GM19328 (cell line): ENCODE measurements at regions not wholly inside any gene's neighbourhood (a gene's known extent, or its start where the extent isn't known, plus 50 kb on each side); places are given as distances from the start of the nearest gene placed in this dataset.
"Not testable (repeated sequence)": the region's sequence is repeated elsewhere in the genome, so short reads cannot be mapped to it uniquely, and the experiment has no call there.

ENCODE experiments used
- ATAC-seq: cut with Tn5 transposase; IDR thresholded peaks from one replicate; pipeline ENCODE4 v1.9.1; 2021; ENCODE audit warnings: mild to moderate bottlenecking, moderate library complexity; ENCODE audit not compliant: unreplicated experiment

DNA sequence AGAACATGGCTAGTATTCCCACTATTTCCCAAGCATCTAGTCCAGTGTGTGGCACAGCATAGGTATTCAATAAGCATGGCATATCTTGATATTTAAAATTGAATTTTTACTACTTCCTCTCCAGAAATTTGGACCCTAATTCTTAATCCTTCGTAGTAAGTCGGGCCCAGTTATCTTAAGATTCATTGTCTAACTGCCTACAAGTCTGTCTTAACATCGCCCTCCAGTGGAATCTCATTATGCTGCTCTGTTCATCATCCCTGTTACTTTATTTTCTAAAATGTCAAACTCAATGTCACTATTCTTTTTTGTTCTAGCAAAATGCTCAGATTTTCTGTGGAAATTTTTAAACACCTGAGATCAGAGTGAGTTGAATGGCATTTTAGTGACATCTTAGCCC lies 606.2 kb downstream of the KLHL13 start:
- no peak for ATAC-seq

DNA sequence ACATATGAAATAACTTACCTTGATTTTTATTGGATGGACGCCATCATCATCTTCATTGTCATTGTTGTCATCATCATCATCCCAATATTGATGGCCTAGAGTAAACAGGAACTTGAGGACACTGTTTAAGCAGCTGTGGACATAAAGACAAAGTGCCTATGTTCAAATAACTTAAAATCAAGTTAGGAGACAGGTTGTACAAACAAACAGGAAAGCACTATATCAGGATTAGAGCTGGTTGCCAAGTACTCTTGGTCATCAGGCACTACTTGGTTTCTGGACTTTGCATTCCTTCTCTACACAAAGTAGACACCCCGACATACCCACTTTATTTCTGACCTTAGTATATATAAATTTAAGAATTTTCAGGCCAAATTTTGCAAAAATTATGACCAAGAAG lies 608.6 kb downstream of the KLHL13 start:
- no peak for ATAC-seq

DNA sequence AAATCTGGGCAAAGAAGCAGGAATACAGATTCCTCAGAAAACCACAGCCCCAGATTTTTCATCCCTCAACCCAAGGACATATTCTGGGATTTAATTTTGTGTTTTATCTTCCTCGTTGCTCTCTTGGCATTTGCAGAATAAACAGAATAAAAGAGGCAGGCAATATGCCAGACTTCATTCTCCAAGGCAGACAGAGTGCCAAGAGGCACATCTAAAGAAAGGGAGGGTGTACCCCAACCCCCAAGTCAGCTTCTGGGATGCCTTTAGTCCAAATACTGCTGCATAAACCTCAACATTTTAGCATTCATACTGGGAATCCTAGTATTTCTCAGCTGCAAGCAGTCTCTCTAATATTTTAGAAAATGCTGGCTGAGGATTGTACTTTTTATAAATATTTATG lies 629.2 kb downstream of the KLHL13 start:
- ATAC-seq = no peak

DNA sequence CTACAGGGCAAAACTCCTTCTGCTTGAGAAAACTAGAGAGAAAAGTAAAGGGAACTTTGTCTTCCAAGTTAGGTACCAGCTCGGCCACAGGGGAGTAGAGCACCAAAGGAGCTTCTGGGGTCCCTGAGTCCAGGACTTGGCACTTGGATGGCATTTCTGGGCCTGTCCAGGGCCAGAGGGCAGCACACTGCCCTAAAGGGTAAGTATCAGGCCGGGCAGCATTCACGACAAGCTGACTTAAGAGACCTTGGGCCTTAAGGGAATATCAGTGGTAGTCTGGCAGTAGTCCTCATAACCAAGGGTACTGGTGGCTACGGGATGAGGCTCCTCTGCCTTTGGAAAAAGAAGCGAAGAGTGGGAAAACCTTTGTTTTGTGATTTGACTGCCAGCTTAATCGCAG lies 632.7 kb downstream of the KLHL13 start:
- ATAC-seq = no peak

DNA sequence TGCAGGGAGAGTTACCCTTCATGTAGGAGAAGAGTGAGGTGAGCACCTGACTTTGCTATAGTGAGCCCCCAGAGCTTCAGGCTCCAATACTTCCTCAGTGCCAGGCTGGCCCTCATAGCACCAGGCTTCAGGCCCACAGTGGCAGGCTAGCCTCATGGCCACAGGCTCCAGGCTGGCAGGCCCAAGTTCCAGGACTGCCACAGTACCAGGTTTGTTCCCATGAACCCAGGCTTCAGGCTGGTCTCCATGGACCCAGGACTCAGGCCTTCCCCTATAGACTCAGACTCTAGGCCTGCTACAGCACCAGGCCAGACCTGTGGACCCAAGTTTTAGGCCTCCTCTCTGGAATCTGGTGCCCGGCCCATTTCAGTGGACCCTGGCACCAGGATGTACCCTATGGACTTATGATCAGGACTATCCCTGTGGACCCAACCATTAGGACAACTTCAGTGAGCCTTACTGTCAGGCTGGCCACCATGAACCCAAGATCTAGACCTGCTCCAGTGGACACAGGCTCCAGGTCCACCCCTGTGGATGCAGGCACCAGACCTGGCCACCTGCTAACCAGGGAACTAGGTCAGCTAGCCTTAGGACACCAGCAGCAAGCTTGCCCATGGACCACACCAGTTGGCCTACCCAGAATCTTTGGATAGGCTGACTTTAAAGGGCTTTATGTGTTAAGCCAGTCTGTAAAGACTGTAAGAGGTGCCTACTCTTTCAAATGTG lies 658.2 kb downstream of the KLHL13 start:
- ATAC-seq = no peak

DNA sequence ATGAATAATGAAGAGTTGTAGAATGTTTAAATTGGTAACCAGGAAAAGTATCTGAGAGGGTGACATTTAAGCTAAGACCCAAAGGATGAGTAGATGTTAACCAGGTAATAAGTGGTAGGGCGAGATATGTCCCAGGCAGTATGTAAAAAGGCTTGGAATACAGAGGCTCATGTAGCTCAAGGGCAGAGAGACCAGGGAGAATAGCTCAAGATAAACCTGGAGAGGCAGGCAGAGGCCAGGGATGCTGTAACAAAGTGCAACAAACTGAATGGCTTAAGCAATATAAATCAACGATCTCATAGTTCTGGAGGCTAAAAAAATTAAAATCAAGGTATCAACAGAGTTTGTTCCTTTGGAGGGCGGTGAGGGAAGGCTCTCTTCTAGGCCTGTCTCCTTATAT lies 660.8 kb downstream of the KLHL13 start:
- ATAC-seq = no peak

DNA sequence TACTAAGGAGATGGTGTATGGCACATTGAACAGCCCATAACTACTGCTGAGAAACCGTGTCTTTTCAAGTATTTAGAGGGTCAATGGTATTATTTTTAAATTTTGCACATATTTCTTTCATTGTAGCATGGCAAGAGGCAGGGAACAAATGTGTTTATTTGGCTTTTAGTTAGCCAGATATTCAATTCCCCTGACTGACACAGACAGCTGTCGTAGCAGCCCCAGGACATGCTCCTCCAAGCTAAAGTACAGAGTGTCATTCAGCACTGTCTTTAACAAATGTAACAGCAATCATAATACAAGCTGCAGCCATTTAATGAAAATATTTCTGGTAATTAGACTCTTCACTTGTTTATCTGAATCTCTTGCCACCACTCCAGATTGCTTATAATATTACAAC lies 687.1 kb downstream of the KLHL13 start:
- ATAC-seq = no peak

DNA sequence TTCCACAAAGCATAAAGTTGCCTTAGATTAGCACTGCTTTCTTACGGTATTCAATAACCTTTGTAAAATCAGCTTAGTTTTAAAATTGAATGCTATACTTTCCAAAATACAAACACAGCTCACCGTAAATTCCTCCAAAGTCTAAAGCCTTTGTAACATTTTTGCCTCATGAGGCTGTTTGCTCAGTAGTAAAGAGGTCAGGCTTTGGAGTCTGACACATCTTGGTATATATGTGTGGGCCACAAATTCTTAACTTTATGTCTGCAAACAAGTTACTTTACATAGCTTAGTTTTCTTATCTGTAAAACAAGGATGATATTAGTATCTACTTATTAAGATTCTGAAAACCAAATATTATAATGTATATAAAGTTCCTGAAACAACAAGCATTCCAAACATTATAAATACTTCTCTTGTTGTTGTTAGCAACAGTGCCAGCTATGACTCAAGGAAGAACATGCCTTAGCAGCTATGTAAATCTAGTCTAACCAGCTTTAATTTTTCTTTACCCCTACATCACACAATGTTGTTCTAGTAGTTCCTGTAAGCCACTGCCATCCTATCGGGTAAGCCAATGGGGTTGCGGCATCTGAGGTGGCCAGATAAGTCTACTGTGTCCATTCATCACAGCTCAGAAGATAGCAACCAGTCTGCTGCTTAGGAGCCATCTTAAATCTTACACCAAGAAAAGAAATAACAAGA lies 709.0 kb downstream of the KLHL13 start:
- ATAC-seq = no peak

DNA sequence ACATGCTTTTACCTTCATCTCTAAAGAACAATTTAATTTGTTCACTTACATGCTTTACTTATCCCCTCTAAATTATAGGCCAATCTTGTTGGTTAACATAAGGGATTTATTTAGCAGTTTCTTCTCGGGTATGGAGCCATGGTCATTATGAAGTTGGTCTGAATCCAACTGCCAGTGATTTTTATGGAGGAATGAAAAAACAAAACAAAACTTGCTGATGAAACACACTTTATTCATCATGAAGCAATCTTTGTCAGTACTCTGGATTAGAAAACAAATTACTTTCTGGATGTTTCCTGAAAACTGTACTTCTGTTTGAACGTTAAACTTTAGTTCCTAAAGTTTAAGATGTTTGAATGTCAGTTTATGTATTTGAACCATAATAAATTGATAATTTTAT lies 715.8 kb downstream of the KLHL13 start:
- ATAC-seq = no peak

DNA sequence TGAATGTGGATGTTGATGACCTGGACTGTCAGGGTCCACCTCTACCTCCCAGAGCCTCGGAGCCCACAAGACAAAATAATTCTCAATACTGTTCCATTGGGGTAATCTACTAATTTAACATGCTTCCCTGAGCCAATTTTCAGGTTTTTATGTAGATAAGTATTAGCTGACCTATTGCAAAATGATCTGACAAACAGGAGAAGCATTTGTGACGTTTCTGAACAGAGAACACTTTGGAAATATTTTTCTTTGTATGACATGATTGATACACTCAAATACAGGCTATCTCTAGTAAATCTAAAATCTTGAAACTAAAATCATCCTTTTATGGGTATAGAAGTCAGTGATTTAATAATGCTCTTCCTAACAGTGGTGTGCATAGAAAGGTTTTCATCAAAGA lies 716.6 kb downstream of the KLHL13 start:
- ATAC-seq = no peak

DNA sequence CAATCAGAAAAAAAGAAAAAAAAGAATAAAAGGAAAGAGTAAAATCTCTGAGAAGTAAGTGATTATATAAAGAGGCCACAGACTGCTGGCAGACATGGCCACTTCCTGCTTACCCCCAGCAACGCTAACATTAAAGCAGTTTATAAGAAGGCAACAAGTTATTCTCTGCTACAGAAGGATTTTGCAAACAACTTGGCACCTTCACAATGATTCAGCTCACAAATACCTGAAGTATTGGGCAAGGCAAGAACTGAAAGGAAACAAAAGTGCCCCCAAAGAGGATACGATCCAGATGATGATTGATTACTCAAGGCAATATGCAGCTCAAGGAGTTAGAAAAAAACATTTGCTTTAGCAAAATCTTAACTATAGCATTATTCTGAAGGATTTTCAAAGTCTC lies 718.8 kb downstream of the KLHL13 start:
- no peak for ATAC-seq

DNA sequence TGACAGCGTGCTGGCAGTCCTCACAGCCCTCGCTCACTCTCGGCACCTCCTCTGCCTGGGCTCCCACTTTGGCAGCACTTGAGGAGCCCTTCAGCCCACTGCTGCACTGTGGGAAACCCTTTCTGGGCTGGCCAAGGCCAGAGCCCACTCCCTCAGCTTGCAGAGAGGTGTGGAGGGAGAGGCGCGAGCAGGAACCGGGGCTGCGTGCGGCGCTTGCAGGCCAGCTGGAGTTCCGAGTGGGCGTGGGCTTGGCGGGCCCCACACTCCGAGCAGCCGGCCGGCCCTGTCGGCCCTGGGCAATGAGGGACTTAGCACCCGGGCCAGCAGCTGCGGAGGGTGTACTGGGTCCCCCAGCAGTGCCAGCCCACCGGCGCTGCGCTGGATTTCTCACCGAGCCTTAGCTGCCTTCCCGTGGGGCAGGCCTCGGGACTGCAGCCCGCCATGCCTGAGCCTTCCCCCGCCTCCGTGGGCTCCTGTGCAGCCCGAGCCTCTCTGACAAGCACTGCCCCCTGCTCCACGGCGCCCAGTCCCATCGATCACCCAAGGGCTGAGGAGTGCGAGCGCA lies 722.0 kb downstream of the KLHL13 start:
- ATAC-seq = not testable (repeated sequence)

DNA sequence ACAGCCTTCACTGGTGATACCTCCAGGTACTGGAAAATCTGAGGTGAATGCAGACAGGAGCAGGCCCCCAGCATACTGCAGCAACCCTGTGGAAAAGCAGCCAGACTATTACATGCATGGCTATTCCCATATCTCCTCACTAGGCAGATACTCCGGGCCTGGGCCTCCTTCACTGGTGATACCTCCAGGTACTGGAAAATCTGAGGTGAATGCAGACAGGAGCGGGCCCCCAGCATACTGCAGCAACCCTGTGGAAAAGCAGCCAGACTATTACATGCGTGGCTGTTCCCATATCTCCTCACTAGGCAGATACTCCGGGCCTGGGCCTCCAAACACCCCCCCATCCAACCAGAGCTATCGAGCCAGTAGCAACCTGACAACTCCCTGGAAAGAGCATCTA lies 724.2 kb downstream of the KLHL13 start:
- not testable (repeated sequence) for ATAC-seq

DNA sequence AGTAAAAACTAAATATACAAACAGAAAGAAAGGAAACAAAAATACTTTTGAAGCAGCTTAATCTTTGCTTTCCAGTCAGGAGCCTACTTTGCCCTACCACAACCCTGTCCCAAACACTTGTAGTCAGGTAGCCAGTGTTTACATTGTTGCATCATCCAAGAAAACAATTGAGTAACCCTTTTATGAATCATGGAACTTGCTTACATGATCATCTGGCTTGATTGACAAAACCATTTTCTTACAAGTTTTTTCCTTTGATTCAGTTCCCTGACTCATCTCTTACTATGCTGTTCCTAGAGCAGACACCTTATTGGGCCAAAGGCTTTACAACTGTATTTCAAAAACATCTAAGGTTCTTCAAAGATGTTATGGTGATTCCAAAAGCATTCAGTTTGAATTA lies 740.1 kb downstream of the KLHL13 start:
- ATAC-seq = no peak

DNA sequence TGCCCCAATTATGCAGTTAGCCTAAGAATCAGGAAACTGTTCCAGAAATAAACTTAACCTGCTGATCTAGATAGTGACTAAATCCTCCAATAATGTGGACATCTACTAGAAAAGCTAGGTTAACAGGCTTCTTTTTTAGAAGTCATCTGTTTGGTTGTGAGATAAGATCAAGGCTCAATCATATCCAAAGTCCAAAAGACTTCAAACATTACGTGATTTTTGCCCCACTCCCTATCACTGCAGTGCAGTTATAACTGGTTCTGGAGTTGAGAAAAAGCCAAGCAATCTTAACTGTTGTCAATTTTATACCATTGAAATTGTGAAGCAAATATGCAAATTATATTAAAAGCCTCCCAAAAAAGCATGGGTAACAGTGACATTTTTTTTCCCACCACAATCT lies 781.4 kb downstream of the KLHL13 start:
- no peak for ATAC-seq

DNA sequence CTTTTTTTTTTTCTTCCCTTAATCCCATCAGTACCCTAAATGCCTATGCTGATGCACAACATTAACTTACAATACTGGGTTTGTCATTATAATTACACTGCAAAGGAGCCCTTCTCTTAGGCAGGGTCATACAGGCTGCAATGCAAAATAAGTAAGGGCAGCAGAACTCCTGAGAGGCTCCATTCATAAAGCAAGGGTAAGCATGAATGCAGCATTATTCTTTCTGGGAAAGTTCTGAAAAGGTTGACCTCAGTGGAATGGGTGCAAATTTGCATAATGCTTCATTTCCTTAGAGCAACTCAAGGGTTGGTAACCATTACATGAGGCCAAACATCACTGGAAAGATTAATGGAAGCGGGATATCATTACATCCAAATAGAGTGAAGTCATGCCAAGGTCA lies 789.2 kb downstream of the KLHL13 start:
- no peak for ATAC-seq

DNA sequence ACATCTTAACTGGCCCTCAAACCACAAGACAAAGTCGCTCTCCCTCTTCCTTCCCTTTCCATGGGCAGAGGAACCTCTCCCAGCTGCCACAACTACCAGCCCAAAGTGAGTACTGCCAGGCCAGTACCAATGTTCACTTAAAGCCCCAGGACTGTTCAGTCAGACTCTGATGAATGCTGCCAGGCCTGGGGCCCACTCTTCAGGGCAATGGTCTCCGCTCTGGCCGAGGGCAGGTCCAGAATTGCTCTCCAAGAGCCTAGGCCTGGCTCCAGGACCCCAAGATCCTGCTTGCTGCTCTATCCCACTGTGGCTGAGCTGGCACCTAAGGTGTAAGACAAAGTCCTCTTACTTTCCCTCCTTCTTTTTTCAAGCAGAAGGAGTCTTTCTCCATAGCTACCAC lies 790.9 kb downstream of the KLHL13 start:
- ATAC-seq = no peak

DNA sequence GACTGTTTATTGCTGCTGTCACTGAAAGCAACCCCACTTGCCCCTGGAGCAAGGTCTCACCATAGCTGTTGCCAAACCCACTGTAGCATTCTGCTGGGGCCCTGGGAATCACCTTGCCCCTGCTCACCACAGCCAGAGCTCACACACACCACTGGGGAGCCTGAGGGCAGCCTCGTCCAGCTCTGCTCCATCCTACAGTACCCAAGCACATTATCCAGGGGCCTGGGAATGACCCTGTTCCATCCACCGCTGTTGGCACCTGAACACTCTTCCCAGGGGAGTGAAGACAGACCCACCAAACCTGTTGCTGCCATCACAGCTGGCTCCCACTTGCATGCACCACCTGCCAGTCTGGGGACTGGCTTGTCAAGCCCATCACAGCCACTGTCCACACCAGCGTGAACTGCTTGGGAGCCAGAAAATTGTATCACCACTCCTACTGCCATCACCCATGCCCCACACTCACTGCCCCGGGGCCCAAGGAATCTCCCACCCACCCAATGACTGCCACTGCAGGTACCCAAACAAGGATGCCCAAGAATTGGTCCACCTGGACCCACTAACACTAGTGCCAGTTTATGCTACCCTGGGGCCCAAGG lies 811.3 kb downstream of the KLHL13 start:
- no peak for ATAC-seq

DNA sequence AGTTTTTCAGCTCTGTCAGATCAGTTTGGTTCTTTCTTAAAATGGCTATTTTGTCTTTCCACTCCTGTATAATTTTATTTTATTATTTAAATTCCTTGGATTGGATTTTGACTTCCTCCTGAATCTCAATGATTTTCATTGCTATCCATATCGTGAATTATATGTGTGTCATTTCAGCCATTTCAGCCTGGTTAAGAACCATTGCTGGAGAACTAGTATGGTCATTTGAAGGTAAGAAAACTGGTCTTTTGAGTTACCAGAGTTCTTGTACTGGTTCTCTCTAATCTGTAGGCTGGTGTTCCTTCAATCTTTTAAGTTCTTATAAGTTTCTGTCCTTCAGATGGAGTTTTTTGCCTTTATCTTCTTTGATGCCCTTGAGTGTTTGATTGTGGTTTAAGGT lies 815.5 kb downstream of the KLHL13 start:
- ATAC-seq = no peak

DNA sequence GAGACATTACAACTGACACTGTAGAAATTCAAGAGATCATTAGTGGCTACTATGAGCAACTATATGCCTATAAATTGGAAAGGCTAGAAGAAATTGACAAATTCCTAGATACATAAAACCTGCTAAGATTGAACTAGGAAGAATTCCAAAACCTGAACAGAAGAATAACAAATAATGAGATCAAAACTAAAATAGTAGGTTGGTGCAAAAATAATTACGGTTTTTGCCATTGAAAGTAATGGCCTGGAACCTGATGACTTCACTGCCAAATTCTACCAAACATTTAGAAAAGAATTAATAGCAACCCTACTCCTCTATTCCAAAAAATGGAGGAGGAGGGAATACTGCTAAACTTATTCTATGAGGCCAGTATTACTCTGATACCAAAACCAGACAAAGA lies 824.9 kb downstream of the KLHL13 start:
- ATAC-seq = no peak

DNA sequence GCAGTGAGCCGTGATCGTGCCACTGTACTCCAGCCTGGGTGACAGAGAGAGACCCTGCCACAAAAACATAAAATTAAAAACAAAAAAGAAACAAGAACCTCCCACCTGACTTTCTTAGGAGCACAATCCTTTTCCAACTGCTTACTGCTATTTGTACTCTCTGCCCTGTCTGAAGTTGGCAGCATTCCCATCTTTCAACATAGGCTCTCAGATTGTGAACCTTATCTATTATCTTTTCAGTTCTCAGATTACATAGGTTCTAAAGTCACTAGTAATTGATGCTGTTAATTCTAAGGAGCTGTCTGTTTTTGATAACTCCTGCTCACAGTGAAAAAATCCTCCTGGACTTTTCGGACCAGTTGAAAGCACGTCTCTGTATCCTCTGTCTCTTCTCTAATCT lies 812.2 kb upstream of the CT83 start:
- ATAC-seq = no peak
